ENCODE measurements at regions not wholly inside any gene's neighbourhood (a gene's known extent, or its start where the extent isn't known, plus 50 kb on each side); places are given as distances from the start of the nearest gene placed in this dataset.

GRCh38 chr10:128711806-128712205 is 585.6 kb upstream of the MKI67 start:
- DNase-seq (ENCODE audit: low spot score), result no peak

DNA sequence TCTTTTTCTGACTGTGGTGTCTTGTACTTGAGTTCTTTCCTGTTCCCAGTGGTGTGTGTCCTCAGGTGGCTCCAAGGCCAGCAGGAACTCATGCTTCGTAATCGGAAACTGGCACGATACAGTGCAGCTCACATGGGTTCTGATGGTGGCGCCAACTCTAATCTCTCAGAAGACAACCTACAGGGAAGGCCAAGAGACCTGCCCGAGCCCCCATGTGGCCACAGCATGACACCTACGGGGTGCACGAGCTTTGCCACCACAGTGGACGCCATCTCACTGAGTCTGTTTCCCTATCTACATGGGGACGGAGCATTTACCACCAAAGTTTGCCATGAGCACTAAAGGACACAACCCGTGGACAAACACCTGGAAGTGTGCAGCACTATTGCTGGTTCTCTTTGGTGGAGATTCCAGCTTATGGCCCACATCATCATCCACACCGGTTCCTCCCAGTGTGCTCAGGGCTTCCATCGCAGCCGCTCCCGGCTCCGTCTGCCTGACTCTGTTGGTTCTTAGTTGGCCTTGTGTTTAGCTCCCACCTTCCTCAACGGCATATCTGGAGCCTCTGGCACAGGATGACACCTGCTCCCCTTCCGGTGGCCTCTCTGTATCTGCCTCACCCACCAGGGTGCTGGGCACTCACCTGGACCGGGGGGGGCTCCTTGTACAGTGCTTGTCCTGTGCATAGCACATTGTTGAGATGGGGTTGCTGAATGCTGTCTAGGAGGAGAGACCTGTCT is 586.6 kb upstream of the MKI67 start:
- no peak for DNase-seq (ENCODE audit: low spot score)

DNA sequence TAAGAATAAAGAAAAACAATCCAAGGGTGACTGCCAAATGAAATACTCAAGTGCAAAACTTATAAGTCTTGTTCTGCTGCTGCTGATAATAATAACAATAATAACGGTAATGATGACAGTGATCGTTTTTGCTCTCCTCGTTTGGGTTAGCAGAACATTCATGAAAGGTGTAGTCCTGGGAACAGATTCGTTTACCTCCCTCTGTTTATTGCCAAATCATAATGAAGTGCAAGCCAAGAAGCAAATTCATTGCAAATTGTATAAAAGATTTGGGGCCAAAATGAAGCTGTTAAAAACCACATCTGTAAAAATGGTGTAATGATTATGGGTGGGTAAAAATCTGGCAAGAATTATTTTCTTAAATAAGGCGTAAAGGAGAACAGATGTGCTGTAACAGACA is 587.2 kb upstream of the MKI67 start:
- no peak for DNase-seq (ENCODE audit: low spot score)

- DNase-seq (ENCODE audit: low spot score), result no peak
Observed at GRCh38 chr10:128713874-128714570, 587.8 kb upstream of the MKI67 start.

DNA sequence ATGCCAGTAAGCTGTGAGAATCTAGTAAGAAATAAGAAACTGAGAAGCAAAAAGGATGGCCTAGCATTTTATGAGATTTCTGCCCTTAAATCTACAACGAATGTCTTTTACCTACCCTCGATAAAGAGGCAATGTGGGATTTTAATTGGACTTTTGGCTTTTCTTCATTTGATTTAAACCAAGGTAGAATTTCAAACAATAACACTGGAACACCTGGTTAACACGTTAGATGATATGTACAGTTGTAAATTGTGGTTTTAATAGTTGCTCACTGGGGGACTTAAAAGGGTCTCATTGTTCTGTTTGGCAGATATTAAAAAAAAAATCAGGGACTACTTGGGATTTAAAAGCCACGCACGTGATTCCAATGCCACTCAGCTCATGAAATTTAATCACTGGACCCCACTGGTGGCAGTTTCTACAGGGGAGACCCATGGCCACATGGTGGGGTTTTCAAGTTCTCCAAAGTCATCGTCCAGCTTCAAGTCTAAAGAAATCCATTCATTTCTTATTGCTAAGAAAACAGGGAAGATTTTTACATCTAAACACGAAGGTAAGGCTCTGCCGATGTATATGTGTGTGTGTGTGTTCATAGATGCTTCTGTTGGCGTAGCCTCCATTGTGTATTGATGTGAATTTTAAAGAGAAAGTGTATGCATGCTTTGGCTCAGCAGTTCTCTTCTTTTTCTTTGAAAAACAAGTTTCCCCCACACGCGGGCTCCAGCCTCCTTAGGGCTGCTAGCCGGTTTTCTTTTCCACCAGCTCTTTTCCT is 588.6 kb upstream of the MKI67 start:
- DNase-seq (ENCODE audit: low spot score), result no peak

DNA sequence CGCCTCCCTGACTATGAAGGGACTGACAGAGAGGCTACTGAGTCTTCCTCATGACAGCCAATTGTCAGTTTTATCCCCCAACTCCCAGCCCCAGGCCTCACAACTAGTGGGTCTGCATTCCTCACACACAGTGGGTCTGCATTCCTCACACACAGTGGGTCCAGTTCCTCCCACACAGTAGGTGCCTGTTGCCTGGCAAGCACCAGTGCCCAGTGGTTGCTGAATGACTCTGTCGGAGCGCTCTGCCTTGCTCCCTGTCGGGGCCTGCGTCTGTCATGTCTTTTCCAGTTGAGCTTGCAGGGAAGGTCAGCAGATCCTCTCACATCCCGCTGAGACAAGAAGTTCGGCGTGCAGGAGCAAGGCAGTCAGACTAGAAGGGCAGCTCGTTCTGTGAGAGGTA is 590.0 kb upstream of the MKI67 start:
- DNase-seq (ENCODE audit: low spot score), result no peak

DNA sequence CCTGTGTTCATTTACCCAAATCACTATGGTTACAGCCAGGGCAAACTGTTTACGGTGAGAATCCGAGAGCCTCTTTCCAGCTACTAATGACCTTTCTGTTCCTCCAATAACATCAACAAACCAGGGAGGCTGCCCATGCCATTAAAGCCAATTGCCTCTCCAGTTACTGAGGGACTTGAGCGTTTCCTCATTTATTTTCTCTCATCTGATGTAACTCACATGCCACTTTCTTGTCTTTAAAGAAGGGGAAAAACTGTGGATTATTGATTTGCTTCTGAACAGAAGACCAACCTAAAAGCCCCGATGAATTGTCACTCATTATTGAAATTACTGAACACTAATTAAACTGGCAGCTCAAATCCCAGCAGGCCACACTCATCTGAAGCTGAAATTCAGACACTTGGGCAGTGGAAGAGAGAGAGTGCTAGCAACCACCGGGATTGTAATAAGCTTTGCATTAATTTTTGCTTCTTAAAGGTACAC is 595.8 kb upstream of the MKI67 start:
- no peak for DNase-seq (ENCODE audit: low spot score)

DNA sequence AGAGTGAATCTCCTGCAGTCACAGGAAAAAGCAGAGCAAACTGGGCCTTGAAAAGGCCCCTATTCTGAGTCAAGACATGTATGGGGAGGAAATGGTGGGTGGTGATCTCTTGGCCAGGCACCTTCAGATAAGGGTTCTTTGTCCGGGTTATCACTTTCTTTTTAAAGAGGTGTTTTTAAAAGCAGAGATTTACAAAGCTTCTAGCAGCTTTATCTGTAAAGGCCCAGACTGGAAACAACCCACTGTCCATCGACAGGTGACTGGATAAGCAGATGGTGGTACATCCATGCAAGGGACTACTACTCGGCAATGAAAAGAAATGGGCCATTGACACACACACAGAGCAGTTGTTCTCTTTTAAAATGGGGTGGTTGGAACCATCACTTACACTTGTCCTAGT is 596.7 kb upstream of the MKI67 start:
- no peak for DNase-seq (ENCODE audit: low spot score)

DNA sequence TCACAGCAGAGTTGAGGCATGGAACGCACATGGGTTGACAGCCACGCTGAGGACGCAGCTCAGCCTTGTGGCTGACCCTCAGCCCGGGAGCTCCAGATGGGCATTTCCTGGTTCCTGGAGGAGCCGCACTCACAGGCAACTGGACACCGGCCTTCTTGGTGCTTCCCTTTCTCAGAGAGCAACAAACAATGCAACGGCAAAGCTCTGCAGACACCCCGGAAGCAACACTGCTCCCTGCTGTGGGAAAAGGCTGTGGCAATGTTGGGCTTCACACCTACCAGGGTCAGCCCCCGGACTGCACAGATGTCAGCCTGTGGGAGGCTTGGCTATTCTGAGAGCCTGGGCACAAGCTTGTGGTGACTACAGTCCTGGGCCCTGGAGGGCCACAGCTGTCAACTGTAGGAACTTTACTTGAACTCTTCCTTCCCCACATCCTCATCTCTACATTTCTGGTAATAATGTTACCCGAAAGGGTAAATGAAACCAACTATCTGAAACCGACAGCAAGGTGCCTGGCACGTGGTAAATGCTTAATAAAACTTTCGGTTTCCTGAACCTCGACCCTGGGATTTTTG is 597.5 kb upstream of the MKI67 start:
- DNase-seq (ENCODE audit: low spot score), result no peak

DNA sequence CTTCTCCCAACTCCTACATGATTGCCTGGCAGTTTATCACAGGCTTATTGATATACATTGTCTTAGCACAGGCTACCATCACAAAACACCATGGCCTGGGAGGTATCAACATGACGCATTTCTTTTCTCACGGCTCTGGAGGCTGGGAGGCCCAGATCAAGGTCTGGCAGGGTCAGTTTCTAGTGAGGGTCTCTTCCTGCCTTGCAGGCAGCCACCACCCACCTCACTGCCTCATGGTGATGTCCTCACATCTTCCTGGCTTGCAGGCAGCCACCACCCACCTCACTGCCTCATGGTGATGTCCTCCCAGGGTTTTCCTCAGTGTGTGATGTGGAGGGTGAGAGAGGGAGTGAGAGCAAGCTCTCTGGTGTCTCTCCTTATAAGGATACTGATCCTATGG is 599.3 kb upstream of the MKI67 start:
- DNase-seq (ENCODE audit: low spot score), result no peak

DNA sequence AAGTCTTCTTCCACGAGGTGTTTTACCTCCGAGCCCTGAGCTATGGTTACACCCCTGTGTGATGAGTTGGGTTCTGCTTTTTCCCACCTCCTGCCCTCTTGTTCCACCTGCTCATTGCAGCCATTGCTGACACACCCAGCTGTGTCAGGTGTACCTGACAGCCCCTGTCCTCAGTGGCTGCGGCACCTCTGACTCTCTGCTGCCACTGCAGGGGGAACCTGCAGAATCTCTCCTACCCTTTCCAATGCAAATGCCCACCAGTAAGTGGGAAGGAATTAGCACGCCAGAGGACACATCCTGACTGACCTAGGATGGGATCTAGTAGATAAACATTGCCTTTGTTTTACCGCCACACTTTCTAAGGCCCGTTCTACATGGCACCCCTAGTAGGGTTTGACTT is 600.9 kb upstream of the MKI67 start:
- DNase-seq (ENCODE audit: low spot score), result no peak

- no peak for DNase-seq (ENCODE audit: low spot score)
Observed at GRCh38 chr10:128729910-128730420, 603.7 kb upstream of the MKI67 start.

GRCh38 chr10:128730922-128731321 is 604.7 kb upstream of the MKI67 start:
- no peak for DNase-seq (ENCODE audit: low spot score)

GRCh38 chr10:128734161-128734560 is 607.9 kb upstream of the MKI67 start:
- DNase-seq (ENCODE audit: low spot score), result peak; percentile 22

DNA sequence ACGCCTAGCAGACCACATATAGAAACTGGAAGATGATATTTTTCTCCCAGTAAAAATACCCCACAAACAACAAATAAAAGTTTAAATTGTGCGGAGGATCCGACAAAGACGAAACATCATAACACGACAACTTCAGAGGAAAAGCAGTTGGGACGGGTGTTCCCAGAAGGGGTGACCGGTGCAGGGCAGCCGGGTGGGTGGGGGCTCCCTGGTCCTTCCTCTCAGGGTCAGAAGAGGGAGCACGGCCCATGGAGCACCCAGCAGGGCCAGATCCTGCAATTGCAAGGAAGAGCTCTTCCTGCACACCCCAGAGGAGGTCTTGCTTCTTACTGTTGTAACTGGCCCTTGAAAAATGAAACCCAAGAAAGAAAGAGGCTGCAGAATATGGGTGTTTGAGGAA is 608.5 kb upstream of the MKI67 start:
- DNase-seq (ENCODE audit: low spot score), result no peak

DNA sequence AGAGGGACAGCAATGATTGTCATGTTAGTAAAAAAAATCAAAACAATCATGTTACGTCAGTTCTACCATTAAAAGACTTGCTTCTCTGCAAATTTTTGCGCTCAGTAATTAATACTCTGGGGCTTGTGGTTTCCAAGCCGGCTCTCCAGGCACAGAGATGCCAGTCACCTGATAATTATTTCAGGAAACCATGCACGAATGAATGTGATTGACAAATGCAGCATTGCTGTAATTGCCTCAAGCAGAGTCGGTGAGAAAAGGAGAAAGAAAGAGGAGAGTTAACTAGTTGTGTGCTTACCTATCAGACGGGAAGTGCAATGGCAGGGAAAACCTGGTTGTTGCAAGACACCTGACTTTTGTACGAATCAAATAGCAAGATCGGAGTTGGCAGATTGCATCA is 609.8 kb upstream of the MKI67 start:
- no peak for DNase-seq (ENCODE audit: low spot score)

DNA sequence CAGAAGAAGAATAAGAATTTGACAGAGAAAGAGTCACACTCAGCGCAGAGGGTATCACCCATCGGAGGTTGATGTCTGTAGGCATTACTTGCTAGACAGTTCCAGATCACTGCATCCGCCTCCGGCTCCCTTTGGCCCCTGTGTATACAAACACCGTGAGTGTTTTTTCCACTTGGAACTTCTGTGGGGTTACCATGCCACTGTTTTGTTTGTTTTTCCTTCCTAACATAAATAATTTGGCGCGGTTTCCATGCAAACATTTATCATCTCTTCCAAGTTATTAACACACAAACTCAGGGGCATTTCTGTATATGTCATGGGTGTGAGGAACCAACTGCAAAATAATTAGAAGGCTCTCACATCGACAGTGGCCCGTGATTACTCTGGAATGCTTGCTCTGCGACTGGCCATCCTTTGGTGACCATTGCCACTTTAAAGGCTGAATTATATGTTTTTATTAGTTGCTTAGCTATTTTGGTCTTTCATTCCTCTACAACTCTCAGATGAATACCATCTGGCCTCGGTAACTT is 612.2 kb upstream of the MKI67 start:
- DNase-seq (ENCODE audit: low spot score), result no peak

GRCh38 chr10:128739930-128740329 is 613.7 kb upstream of the MKI67 start:
- DNase-seq (ENCODE audit: low spot score), result no peak

GRCh38 chr10:128741180-128741579 is 615.0 kb upstream of the MKI67 start:
- DNase-seq (ENCODE audit: low spot score), result no peak

DNA sequence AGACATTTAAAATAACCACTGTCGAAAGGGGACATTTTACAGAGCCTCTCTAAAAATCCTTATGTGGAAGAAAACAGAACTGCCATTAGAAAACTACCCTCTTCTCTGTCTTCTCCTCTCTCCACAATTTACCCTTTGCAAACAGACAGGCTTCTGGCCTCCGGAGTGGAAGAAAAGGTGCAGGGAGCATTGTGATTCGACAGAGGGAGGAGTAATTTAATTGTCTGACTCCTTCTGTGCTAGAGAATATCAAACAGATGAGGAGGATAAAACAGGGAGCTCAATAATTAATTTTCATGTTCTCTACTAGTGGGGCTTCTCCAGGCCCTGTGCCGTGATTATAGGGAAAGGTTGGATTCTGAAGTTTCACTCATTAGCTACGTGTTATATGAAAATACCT is 615.5 kb upstream of the MKI67 start:
- no peak for DNase-seq (ENCODE audit: low spot score)

GRCh38 chr10:128744092-128744491 is 617.9 kb upstream of the MKI67 start:
- DNase-seq (ENCODE audit: low spot score), result no peak

DNA sequence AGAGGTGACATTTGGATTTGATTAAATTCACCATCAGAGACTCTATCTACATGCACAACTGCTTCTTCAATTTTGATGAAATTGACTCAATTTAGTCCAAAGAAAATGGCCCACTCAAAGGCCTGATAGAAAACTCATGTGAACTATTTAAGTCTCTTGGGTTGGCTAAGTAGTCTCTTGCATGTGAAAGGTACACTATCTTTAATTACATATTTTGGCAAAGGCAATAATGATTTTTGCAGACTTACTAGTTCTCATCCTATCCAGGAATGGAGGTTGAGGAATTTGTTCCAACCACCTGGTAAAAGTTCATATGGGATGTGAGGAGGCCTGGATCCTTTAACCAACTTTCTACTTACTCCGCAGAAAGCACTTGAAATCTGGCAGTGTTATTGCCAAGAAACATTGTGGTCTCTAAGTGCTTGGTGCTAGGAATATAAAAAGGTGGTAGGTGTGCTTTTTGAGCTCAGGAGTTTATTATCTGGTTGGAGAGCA is 618.6 kb upstream of the MKI67 start:
- no peak for DNase-seq (ENCODE audit: low spot score)

Measured in putamen (tissue), 1 donor.